Germinal center (tissue), 1 donor: ENCODE measurements at regions not wholly inside any gene's neighbourhood (a gene's known extent, or its start where the extent isn't known, plus 50 kb on each side); places are given as distances from the start of the nearest gene placed in this dataset.
"Not testable (repeated sequence)": the region's sequence is repeated elsewhere in the genome, so short reads cannot be mapped to it uniquely, and the experiment has no call there.

Experiments used
- DNase-seq: peaks from one replicate; pipeline ENCODE4 v3.0.0; 2012; ENCODE audit warnings: mixed read lengths, low spot score

DNA sequence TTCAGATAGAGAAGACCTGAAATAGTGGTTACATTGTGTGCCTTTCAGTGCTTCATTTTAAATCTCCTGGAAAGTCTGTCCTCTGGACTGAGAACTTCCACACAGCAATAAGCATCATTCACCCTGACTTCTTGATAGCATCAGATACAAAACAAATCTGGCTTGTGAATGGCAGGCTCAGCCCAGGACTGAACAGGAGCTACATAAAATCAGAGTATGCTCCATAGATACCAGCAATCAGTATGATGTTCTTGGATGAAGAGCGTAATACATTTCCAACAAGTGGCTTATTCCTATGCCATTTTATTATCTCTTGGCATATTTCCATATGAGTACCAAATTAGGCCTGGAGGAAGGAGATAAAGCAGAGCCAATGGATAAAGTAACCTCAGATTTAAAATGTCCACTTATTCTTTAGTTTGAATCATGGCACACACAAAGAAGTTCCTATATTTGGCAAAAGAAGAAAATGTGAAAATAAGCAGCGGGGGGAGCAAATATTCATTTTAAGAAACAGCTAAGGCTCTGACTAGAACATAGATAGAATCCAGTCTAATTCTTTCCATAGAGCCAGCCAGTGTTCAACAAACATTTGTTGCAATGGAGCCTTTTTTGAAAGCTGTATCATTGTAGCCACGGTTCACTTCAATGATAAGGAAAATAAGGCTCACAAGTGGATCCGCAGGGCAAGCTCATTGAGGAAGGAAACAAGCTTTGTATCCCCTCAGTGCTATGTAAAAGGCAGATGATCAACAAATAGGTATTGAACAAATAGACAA, 230.8 kb upstream of the CHAC2 start:
- DNase-seq, result no peak

DNA sequence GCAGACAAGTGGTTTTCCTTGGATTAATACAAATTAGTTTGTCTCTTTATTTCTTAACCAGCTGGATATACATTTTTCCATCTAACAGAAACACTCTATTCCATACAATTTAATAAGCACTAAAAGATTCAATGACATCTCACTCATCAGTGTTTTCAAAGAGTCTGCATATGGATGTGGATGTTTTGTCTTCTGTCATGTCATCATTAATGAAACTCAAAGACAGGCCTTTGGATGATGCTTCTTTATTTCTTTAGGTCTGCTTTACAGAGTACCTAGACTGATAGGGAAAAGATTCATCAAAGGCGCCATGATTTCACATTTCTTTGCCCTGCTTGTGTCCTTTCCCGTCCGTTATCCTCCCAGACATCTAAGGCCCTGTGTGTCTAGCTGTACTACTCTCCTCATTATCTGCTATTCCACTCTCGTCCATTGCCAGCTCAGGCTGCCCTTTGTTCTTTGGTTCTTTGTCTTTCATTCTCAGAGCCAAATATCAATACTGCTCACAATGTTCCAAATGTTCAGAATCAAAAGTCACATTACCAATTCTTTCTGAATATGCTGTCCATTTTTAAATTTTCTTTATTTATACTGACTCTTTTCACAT, 232.3 kb upstream of the CHAC2 start:
- DNase-seq, result no peak

DNA sequence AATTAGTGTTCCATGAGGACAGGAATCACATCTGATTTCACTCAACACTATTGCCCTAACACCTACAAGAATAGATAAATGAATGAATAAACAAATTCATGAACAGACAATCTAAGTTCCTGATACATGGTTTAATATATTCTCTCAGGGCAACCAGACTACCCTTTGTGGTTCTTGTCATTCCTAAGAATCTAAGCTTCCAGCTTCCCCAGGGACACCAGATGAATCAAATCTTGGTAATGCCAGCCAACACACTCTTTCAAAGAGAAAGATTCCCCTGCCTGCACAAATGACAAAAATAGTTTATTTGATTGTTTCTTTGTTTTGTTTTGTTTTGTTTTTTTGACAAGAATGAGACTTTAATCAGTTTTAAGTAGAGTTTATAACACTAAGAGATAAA, 237.5 kb upstream of the CHAC2 start:
- DNase-seq, result no peak

DNA sequence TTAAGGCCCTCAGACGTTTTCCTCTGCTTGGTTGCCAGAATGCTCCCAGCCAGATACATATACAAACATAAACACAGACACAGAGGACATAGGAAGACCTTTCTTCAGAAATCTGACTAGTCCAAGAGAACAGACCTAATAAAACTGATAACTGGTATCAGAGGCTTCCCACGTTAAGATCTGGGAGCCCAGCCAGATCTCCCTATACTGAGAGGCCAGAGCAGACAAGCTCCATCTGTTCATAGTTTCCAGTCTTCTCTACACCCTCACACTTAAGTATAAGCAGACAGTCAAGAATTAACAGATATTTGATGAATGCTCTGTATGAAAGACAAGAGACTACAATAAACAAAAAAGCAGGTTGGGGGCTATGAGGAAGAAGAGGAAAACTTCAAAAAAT, 240.5 kb upstream of the CHAC2 start:
- no peak for DNase-seq

DNA sequence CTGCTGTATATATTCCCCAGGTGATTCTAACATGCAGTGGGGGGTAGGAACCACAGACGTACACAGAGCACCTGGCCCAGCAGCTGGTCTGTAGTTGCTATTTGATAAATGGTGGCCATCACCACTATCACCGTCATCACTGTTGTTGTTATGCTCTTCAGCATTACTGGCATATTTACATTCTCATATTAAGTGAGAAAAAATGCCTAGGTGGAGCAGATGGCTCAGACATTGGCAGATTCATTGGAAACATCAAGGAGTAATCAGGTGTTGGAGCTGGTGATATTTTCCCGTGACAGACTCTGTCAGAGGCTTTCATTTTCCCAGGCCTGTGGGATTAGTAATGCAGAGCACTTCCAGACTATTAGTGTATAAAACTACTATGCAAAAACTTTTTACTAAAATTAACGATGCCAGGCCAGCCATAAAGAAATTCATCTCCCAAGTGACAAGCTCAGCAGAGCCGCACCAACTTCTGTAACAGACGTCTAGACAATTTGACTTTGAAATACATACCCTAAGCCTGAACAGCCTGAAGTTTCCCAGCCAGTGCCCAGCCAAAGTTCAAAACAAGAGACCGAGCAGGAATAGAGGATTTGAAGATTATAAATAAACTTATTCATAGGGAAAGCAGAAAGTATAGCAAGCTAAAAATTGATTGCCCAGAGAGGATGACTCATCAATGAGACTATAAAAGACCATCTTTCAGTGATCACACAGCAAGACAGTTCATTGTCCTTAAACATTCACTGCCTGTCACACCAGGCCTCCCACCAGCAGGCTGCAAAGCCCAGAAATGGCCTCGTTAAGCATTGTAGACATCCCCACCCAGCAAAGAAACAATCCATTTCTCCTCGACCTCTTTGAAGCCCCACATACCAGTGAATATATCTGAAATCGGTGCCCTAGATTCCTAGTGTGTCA, 247.4 kb upstream of the CHAC2 start:
- DNase-seq, result no peak

DNA sequence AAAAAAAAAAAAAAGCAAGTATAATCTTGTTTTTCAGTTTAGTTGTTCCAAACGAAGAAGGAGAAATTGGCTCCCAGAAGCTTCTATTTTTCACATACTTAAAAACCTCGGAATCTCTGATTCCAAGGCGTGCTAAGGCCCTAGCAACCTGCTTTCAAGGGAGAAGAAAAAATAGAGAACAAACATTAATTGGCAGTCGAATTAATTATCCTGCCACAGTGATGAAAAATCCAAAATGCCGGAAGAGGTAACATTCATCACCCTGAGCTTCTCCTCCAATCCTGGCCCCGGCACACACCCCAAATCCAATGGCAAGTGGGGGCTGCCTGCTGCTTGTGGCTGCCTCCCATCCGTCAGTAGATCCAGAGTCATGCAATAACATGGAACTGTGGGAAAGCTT, 250.2 kb upstream of the CHAC2 start:
- no peak for DNase-seq

DNA sequence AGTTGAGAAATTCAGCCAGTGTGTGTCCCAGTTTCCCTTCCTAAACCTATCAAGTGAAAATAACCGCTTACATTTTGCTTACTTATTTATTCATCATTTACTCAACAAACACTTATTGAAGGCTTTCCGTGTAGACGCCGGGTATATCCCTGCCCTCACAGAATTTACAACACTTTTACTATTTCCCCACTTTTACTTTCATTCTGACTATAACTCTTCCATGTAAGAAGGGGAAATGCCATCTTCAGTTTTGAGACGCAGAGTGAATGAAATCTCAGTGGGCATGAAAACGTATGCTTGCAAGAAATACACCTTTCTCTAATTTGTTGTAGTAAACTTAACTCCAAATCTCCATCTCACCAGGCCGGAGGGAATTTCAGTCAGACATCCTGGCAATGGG, 251.0 kb upstream of the CHAC2 start:
- DNase-seq, result no peak

DNA sequence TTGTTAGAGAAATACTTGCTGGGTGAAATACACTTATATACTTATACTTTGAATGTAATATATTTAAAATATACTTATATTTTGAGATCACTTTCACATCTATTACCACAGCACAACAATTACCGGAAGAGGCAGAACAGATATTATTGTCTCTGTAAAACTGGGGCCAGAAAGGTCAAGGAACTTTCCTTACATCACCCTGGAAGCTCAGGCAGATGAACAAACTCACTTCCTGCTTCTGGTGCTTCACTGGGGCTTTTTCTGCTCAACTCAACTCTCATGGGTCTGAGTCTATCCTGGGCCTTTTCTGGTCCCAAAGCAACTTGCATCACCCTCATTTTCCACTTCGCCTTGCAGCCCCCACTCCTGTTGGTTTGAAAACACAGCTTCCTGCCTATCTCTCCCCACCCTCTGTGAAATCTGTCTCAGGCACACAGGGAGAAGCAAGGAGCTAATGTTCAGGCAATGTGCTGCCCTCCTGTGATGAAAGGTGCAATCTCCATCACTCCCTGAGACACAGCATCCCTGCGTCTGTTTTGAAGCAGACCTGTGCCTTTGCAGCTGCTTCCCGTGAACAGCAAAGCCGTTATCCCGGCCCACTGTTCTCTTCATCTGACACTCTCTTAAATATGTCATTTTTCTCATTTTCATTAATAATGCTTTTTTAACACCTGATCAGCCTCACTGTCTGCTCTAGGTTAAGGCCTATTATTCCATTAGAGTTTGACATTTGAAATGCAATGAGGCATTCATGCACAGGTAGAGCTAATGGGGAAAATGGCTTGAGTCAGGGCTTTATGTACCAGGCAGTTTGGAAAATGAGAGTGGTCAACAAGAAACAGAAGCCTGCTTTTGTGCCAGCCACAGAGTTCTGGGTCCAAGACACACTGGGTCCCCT, 251.9 kb upstream of the CHAC2 start:
- DNase-seq, result no peak

DNA sequence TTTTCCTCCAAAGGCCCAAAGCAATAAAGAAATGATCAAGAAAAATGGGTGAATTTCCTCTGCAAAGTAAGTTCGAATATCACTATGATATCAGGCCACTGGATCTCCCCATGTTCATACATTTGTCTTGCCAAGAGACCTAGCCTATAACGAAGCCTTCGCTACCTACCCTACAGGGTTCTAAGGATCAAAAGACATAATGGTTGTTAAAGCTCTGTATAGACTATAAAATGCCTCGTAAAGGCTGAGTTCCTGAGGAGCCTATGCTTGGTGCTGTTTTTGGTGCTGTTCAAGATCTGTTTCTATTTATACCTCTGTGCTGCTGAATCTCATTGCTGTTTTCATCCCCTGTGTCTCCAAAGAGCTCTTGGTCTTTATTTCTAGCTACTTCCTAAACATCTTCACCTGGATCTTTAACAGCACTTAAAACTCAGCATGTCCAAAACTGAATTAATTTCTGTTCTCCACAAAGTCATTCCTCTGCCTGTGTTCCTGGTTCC, 254.4 kb upstream of the CHAC2 start:
- no peak for DNase-seq

DNA sequence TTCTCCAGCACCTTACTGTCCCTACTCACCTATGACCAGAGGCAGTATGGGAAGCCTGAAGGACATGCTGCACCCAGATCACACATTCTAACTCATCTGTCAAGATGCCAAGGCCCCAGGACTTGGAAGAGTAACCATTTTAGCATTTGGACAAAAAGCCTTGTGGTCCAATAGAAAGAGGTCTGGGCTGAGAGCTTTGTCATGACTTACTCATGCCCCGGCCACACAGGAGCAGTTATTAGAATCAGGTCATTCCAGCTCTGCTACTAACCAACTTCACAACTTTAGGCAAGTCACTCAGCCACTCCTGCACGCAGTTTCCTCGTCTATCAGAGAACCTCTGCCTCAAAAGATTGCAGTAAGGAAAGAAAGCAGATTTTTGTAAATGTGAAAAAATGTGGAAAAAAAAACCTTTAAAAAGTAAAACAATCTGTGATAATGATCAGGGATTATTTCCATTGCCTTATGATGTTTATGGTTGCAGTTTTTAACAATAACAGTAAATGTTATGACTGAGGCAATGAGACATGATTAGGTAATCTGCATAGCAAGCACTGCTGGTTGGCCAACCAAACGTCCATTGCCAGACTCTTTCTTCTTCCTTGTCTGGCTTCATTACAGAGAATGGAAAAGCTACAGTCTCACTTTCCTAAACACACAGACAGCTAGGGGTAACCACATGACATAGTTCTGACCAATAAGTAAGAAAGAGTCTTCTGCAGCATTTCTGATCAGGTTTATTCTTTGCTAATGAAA, 255.4 kb upstream of the CHAC2 start:
- DNase-seq, result no peak

DNA sequence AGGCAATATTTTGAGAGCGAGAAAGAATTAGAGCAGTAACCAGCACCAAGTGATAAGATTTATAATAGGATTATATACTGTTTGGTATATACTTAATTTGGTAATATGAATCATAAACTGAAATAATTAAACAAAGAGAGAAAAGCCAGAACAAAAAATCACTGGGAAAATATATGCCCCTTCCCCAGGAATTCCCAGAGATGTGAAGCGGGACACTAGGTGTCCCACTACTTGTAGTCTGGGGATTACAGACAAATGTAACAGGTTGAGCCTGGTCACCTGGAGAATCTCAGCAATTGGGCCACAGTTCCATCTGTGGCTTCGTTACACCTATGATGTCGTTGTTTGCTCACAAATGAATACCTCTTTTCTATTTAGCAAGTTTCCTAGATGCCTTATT, 256.1 kb upstream of the CHAC2 start:
- DNase-seq, result no peak

DNA sequence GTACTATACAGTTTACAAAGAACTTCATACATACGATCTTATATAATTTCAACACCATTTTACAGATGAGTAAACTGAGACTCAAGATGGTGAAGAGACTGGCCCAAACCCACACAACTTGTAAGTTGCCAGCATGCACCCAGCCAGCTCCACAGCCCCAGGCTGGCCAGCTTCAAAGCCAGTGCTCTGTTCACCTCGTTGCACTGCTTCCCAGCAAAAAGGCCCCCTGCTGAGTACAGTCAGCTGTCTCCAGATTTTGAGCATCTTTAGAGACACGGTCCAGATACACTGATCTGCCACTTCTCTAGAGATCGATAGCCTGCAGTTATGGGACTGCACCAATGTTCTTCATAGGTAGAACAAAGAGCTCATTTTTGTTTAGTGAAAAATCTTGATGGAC, 257.2 kb upstream of the CHAC2 start:
- no peak for DNase-seq

DNA sequence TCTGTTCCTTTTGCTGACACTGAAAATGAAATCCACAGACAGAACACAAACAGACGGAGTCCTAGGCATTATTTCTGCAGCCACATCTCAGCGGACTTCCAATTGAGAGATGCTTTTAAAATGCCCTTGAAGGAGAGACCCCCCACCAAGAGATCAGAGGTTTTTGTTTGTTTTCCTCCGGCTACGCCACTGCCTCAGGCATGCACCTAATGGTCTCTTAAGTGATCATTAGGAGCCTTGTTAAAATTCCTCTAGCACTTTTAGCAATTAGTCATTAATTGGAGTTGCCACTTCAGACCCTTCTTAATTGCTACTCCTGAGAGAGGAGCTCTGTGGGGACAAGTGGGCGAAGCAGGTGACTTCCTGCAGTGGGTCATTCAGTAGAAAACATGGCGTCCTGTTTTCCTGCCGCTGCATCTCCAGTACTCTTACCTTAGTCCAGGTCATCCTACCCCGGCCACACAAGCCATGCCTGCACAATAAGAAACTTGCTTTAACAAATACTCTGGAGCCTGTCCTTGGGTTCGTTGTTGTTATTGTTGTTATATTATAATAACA, 257.7 kb upstream of the CHAC2 start:
- DNase-seq, result no peak

DNA sequence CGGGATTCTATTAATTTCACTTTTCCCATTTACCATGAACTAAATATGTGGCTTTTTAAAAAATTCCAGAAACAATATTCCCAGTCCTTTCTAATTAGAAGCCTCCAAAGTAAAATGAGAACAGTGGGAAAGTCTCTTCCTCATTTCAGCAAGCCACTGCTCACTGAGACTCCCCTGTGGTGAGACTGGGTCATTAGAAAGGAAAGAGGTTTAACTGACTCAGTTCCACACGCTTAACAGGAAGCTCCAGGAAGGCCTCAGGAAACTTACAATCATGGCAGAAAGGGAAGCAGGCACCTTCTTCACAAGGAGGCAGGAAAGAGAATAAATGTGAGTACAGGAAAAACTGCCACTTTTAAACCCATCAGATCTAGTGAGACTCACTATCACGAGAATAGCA, 258.9 kb upstream of the CHAC2 start:
- DNase-seq, result no peak

DNA sequence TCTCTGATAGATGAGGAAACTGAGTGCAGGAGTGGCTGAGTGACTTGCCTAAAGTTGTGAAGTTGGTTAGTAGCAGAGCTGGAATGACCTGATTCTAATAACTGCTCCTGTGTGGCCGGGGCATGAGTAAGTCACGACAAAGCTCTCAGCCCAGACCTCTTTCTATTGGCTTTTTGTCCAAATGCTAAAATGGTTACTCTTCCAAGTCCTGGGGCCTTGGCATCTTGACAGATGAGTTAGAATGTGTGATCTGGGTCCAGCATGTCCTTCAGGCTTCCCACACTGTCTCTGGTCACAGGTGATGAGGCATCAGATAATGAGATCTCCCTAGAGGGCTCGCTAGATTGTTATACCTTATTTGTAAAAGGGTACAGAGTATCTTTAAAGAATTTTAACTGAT, 260.5 kb upstream of the CHAC2 start:
- not testable (repeated sequence) for DNase-seq

DNA sequence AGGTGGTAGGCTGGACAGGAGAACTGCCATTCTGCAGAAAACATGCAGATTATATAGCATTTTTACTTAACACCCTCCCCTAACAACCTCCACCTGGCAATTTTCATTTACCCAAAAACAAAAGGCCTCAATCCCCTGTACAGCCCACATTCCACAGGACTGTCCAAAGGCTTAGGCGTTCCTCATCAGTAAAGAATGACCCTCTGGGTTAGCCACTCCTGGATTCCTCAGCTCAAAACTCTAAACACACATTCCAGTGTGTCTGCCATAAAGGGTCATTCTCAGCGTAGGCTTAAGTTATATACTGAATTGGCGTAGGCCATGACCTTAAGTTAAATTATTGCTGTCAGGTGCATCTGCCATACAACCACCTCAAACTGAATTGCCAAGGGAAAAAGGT, 261.8 kb upstream of the CHAC2 start:
- no peak for DNase-seq

DNA sequence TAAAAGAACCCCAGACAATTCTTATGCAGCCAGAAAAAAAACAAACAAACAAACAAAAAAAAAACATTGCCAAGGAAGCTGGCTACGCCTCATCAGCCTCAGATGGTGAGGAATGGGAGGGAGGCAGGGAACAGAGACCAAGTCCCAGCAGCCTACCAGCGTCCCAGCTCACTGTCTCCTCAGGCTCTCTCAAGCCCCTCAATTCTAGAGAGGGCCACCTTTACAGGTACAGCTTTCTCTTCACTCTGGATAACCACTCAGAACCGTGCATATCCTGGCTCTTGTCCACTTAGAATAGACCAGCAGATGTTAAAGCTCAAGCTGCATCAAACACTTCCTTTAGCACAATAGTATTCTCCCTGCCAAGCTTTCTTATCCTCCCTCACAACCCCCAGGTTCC, 263.1 kb upstream of the CHAC2 start:
- DNase-seq, result no peak

DNA sequence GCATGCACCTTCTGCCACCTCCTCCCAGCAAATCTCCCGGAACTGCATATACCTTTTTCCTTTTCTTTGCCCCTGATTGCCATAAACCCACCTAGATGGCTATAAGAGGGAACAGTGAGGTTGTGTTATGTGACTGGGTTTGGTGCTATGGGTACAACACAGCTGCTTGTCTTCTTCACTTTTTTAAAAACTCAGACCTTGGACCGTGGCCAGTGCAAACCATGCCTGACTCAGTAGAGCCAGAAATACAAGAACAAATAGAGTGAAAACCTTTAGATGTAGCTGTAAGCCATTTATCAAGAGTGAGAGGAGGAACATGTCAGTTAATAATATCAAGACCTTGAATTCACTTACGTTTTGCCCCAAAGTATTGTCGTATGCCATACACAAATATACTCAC, 267.4 kb upstream of the CHAC2 start:
- DNase-seq, result no peak

DNA sequence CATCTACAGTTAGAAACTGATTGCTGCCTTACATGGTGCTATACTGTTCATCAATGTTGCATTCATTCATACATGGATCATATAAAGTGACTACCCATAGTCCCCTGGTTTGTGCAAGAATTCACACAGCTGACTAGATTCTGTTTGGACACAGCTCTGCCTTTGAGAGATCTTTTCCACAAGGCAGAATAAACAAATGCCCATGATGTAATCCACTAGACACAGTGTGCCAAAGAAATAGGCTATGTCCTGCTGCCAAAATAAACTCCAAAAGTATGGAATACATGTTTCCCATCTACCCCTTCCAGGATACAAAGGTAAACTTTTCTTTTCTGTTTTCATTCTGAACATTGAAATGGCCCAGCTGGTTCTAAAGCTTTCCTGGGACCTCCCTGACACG, 269.4 kb upstream of the CHAC2 start:
- no peak for DNase-seq

DNA sequence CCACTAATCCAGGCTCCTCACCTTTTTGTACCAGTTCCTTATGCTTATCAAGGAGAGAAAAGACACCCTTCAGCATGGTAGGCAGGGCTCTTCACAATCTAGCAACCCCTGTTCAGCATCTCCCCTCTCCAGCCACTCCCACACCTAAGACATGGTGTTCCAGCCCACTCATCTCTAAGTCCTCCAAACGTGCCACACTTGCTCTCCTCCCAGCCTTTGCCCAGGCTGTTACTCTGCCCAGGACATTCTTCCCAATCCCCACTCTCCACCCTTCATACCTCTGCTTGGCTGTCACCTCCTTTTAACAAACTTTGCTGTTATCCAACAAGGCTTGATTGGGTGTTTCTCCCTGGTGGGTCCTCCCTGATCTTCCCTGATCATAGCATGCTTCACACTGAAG, 270.6 kb upstream of the CHAC2 start:
- DNase-seq, result no peak

DNA sequence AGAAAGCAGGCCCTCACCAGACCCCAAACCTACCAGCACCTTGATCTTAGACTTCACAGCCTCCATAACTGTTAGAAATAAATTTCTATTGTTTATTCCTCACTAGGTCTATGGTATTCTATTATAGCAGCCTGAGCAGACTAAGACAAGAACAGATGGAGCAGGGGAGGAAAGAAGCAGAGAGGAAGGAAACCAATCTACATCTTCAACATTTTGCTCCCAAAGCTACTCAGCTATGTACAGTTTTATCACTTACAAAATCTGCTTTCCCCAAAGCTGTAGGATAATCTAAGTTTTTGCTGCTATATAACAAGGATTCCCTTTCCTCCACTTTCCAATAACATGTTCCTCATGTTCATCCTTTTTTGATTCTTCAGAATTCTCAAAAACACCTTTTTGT, 274.4 kb upstream of the CHAC2 start:
- no peak for DNase-seq
